Thoracic aorta (tissue), 2 donors: ENCODE measurements at regions not wholly inside any gene's neighbourhood (a gene's known extent, or its start where the extent isn't known, plus 50 kb on each side); places are given as distances from the start of the nearest gene placed in this dataset.

Experiments
- ATAC-seq: fragments of 150-250 bp; one replicate; pipeline ENCODE4 v1.8.0; 2017; ENCODE audit warnings: low read depth; ENCODE audit not compliant: insufficient number of reproducible peaks, low FRiP score
- DNase-seq: peaks from one replicate; pipeline ENCODE4 v3.0.0-alpha.2; 2020; ENCODE audit warnings: low spot score
- H3K27ac ChIP-seq, 2 donors: fragments of 200-600 bp; sonication (generic); 1 replicate in 1 of 2; 2 replicates in 1 of 2; pipeline ENCODE4 v1.5.1; 2016; ENCODE audit warnings: mild to moderate bottlenecking in 2 of 2, moderate library complexity in 2 of 2
- H3K27me3 ChIP-seq: fragments of 200-600 bp; sonication (generic); replicated peaks from 2 replicates; pipeline ENCODE4 v1.6.0; 2016; ENCODE audit warnings: mild to moderate bottlenecking; ENCODE audit not compliant: insufficient read depth
- H3K36me3 ChIP-seq: fragments of 200-600 bp; sonication (generic); one replicate; pipeline ENCODE4 v1.5.1; 2016
- H3K4me1 ChIP-seq, 2 donors: fragments of 200-600 bp; sonication (generic); 1 replicate in 1 of 2; 2 replicates in 1 of 2; pipeline versions ENCODE4 v1.5.1 to v1.6.0; 2016; ENCODE audit warnings: low read depth in 2 of 2, mild to moderate bottlenecking in 1 of 2; ENCODE audit not compliant: control insufficient read depth in 1 of 2
- H3K4me3 ChIP-seq: fragments of 200-600 bp; sonication (generic); 2 replicates; pipeline ENCODE4 v1.5.1; 2016; ENCODE audit warnings: mild to moderate bottlenecking
- H3K9me3 ChIP-seq: fragments of 200-600 bp; sonication (generic); 2 replicates; pipeline ENCODE4 v1.5.1; 2016
- CTCF ChIP-seq: fragments of 200-600 bp; sonication (generic); IDR thresholded peaks from one replicate; pipeline ENCODE4 v1.5.1; 2019; ENCODE audit warnings: antibody characterized with exemption

GRCh38 chr2:63678551-63678950 lies 89.8 kb downstream of the MDH1 start:
- no peak overlapping the region for H3K27ac ChIP-seq
- TF ChIP-seq CTCF, result no peak
- H3K9me3 ChIP-seq, result no peaks in the 10 kb centered on the region
- H3K27me3 ChIP-seq, result no peaks in the 10 kb centered on the region
- H3K4me3 ChIP-seq, result no peak overlapping the region
- H3K4me1 ChIP-seq, result peaks cover 0 to 6% of the 10 kb centered on the region in 2 donors
- DNase-seq (no peak), ATAC-seq (no peak)
- H3K36me3 ChIP-seq, result no peaks in the 10 kb centered on the region

GRCh38 chr2:63679252-63679855 lies 90.6 kb downstream of the MDH1 start:
- H3K9me3 ChIP-seq, result no peaks in the 10 kb centered on the region
- no peak for TF ChIP-seq CTCF
- no peak overlapping the region for H3K4me3 ChIP-seq
- no peaks in the 10 kb centered on the region for H3K36me3 ChIP-seq
- ATAC-seq, result no peak
- H3K27me3 ChIP-seq, result no peaks in the 10 kb centered on the region
- no peak for DNase-seq
- peaks cover 0 to 6% of the 10 kb centered on the region in 2 donors for H3K4me1 ChIP-seq
- no peak overlapping the region for H3K27ac ChIP-seq

- H3K4me3 ChIP-seq, result no peak overlapping the region
- H3K9me3 ChIP-seq, result no peaks in the 10 kb centered on the region
- DNase-seq, result no peak
- H3K27ac ChIP-seq, result no peak overlapping the region
- peaks cover 0 to 6% of the 10 kb centered on the region in 2 donors for H3K4me1 ChIP-seq
- ATAC-seq, result no peak
- H3K36me3 ChIP-seq, result no peaks in the 10 kb centered on the region
- H3K27me3 ChIP-seq, result no peaks in the 10 kb centered on the region
- TF ChIP-seq CTCF, result no peak
Measured at GRCh38 chr2:63680455-63680854, 91.7 kb downstream of the MDH1 start.

- Histone ChIP-seq H3K9me3 (no peaks in the 10 kb centered on the region), H3K27ac (no peak overlapping the region), H3K4me1 (no peaks in the 10 kb centered on the region), H3K27me3 (no peaks in the 10 kb centered on the region), H3K4me3 (no peak overlapping the region), H3K36me3 (no peaks in the 10 kb centered on the region)
- no peak for ATAC-seq
- TF ChIP-seq CTCF, result no peak
- no peak for DNase-seq
Measured at GRCh38 chr2:63681896-63682295, 93.1 kb downstream of the MDH1 start.

- H3K36me3 ChIP-seq, result no peaks in the 10 kb centered on the region
- DNase-seq (no peak), ATAC-seq (peak; percentile 60)
- no peak overlapping the region for H3K27ac ChIP-seq
- no peaks in the 10 kb centered on the region for H3K27me3 ChIP-seq
- no peak overlapping the region for H3K4me3 ChIP-seq
- peak; percentile 56 for TF ChIP-seq CTCF
- H3K4me1 ChIP-seq, result peaks cover 0 to 4% of the 10 kb centered on the region in 2 donors
- H3K9me3 ChIP-seq, result no peaks in the 10 kb centered on the region
Measured at GRCh38 chr2:63692002-63692606, 103.3 kb downstream of the MDH1 start.
